Mesendoderm (in vitro differentiated cells): ENCODE measurements at regions not wholly inside any gene's neighbourhood (a gene's known extent, or its start where the extent isn't known, plus 50 kb on each side); places are given as distances from the start of the nearest gene placed in this dataset.

Source experiments
- DNase-seq: peaks from one replicate; pipeline ENCODE4 v3.0.0; 2013
- H2AK5ac ChIP-seq: 2 replicates; pipeline ENCODE4 v1.6.1; 2013; ENCODE audit warnings: low read length, inconsistent platforms
- H2BK120ac ChIP-seq: 2 replicates; pipeline ENCODE4 v1.6.1; 2013; ENCODE audit warnings: low read depth, mild to moderate bottlenecking, low read length, moderate library complexity, mixed read lengths
- H2BK15ac ChIP-seq: replicated peaks from 2 replicates; pipeline ENCODE4 v1.6.1; 2013; ENCODE audit warnings: low read depth, mild to moderate bottlenecking, moderate library complexity
- H2BK5ac ChIP-seq: 2 replicates; pipeline ENCODE4 v1.6.1; 2013; ENCODE audit warnings: low read length, inconsistent platforms
- H3K18ac ChIP-seq: 2 replicates; pipeline ENCODE4 v1.6.1; 2013; ENCODE audit warnings: mild to moderate bottlenecking, low read length, mixed read lengths
- H3K23ac ChIP-seq: one replicate; pipeline ENCODE4 v1.6.1; 2013; ENCODE audit warnings: low read length
- H3K27ac ChIP-seq: 2 replicates; pipeline ENCODE4 v1.5.1; 2013; ENCODE audit warnings: low read depth, mild to moderate bottlenecking, inconsistent platforms, low read length, moderate library complexity
- H3K27me3 ChIP-seq: 2 replicates; pipeline ENCODE4 v1.6.1; 2013; ENCODE audit warnings: low read length, control low read depth, mild to moderate bottlenecking, inconsistent platforms; ENCODE audit not compliant: insufficient read depth, poor library complexity
- H3K36me3 ChIP-seq: 2 replicates; pipeline ENCODE4 v1.6.1; 2013; ENCODE audit warnings: low read length, inconsistent platforms; ENCODE audit not compliant: control insufficient read depth, insufficient read depth
- H3K4ac ChIP-seq: one replicate; pipeline ENCODE4 v1.6.1; 2013; ENCODE audit warnings: low read depth, mild to moderate bottlenecking, low read length, moderate library complexity
- H3K4me1 ChIP-seq: 2 replicates; pipeline ENCODE4 v1.6.1; 2013; ENCODE audit warnings: low read depth, low read length, inconsistent platforms; ENCODE audit not compliant: control insufficient read depth
- H3K4me2 ChIP-seq: 2 replicates; pipeline ENCODE4 v1.6.1; 2013; ENCODE audit warnings: low read length
- H3K4me3 ChIP-seq: 2 replicates; pipeline ENCODE4 v1.5.1; 2013; ENCODE audit warnings: mild to moderate bottlenecking, low read length
- H3K56ac ChIP-seq: one replicate; pipeline ENCODE4 v1.6.1; 2013; ENCODE audit warnings: low read length
- H3K79me1 ChIP-seq: 2 replicates; pipeline ENCODE4 v1.6.1; 2013; ENCODE audit warnings: low read length, inconsistent platforms
- H3K79me2 ChIP-seq: 2 replicates; pipeline ENCODE4 v1.6.1; 2013; ENCODE audit warnings: mild to moderate bottlenecking, low read length; ENCODE audit not compliant: control insufficient read depth, insufficient read depth
- H3K9ac ChIP-seq: 2 replicates; pipeline ENCODE4 v1.6.1; 2013; ENCODE audit warnings: low read length, inconsistent platforms
- H4K5ac ChIP-seq: one replicate; pipeline ENCODE4 v1.6.1; 2013; ENCODE audit warnings: low read length
- H4K8ac ChIP-seq: one replicate; pipeline ENCODE4 v1.6.1; 2013; ENCODE audit warnings: low read depth, mild to moderate bottlenecking, control low read depth, low read length, moderate library complexity
- WGBS: extraction: QIAGEN DNeasy Blood & Tissue Kit; methylation state at CpG from one replicate; pipeline ENCODE4 v1.1.7; 2013; ENCODE audit warnings: low lambda C conversion rate, missing lambda C conversion rate; ENCODE audit not compliant: insufficient coverage; ENCODE audit errors: extremely low coverage; 5-methylcytosine and 5-hydroxymethylcytosine counted together

- H2AK5ac ChIP-seq = no peak overlapping the region
- no peaks in the 10 kb centered on the region for H3K79me1 ChIP-seq
- no peak overlapping the region for H3K18ac ChIP-seq
These were observed 124.7 kb downstream of the PALM2AKAP2 start for GRCh38 chr9:109904666-109905065.

GRCh38 chr9:109905472-109905871, 125.5 kb downstream of the PALM2AKAP2 start:
- Histone ChIP-seq H2BK120ac (no peak overlapping the region), H2BK15ac (no peak overlapping the region), H3K36me3 (no peaks in the 10 kb centered on the region), H3K56ac (no peak overlapping the region), H3K18ac (no peak overlapping the region), H3K27ac (no peak overlapping the region), H4K8ac (no peak overlapping the region), H3K4me2 (no peak overlapping the region), H3K4ac (no peak overlapping the region), H3K79me1 (no peaks in the 10 kb centered on the region), H3K9ac (no peak overlapping the region), H2AK5ac (no peak overlapping the region), H3K4me1 (peaks cover 2% of the 10 kb centered on the region), H4K5ac (no peak overlapping the region), H3K23ac (no peak overlapping the region), H3K79me2 (no peaks in the 10 kb centered on the region), H3K27me3 (no peaks in the 10 kb centered on the region), H2BK5ac (no peak overlapping the region), H3K4me3 (no peak overlapping the region)
- WGBS = no CpG with 5 or more reads among the region's 9 CpGs
- no peak for DNase-seq

More at GRCh38 chr9:109904666-109905065, 124.7 kb downstream of the PALM2AKAP2 start:
- no peak for DNase-seq
- Histone ChIP-seq H3K4ac (no peak overlapping the region), H2BK5ac (no peak overlapping the region), H4K5ac (no peak overlapping the region), H3K56ac (no peak overlapping the region), H3K23ac (no peak overlapping the region), H3K9ac (no peak overlapping the region), H3K4me2 (no peak overlapping the region), H3K4me3 (no peak overlapping the region), H3K36me3 (no peaks in the 10 kb centered on the region), H2BK15ac (no peak overlapping the region), H3K79me2 (no peaks in the 10 kb centered on the region), H2BK120ac (no peak overlapping the region), H3K27ac (no peak overlapping the region), H3K27me3 (no peaks in the 10 kb centered on the region), H3K4me1 (peaks cover 2% of the 10 kb centered on the region), H4K8ac (no peak overlapping the region)
- WGBS = no CpG with 5 or more reads among the region's 5 CpGs

GRCh38 chr9:109906766-109907382, 126.9 kb downstream of the PALM2AKAP2 start:
- no peak overlapping the region for H2AK5ac ChIP-seq
- H3K56ac ChIP-seq = no peak overlapping the region
- no peak overlapping the region for H2BK120ac ChIP-seq
- no peak for DNase-seq
- no peaks in the 10 kb centered on the region for H3K79me1 ChIP-seq
- no peaks in the 10 kb centered on the region for H3K36me3 ChIP-seq
- H4K8ac ChIP-seq = no peak overlapping the region
- H3K18ac ChIP-seq = no peak overlapping the region
- H2BK15ac ChIP-seq = no peak overlapping the region
- H3K4me3 ChIP-seq = no peak overlapping the region
- H3K4ac ChIP-seq = no peak overlapping the region
- no CpG with 5 or more reads among the region's 2 CpGs for WGBS
- H3K27ac ChIP-seq = no peak overlapping the region
- H4K5ac ChIP-seq = no peak overlapping the region
- no peak overlapping the region for H3K23ac ChIP-seq
- no peak overlapping the region for H2BK5ac ChIP-seq
- no peak overlapping the region for H3K4me2 ChIP-seq
- no peaks in the 10 kb centered on the region for H3K79me2 ChIP-seq
- no peak overlapping the region for H3K9ac ChIP-seq
- H3K27me3 ChIP-seq = no peaks in the 10 kb centered on the region
- H3K4me1 ChIP-seq = peaks cover 2% of the 10 kb centered on the region

- DNase-seq = no peak
These were observed 127.4 kb downstream of the PALM2AKAP2 start for GRCh38 chr9:109907400-109907799.

GRCh38 chr9:109907810-109908458, 127.9 kb downstream of the PALM2AKAP2 start:
- no peak for DNase-seq
- Histone ChIP-seq H3K4ac (no peak overlapping the region), H3K4me3 (no peak overlapping the region), H4K5ac (no peak overlapping the region), H3K4me1 (peaks cover 2% of the 10 kb centered on the region), H3K23ac (no peak overlapping the region), H2BK120ac (no peak overlapping the region), H3K27ac (no peak overlapping the region), H2AK5ac (no peak overlapping the region), H3K4me2 (no peak overlapping the region), H3K27me3 (no peaks in the 10 kb centered on the region), H2BK5ac (no peak overlapping the region), H3K36me3 (no peaks in the 10 kb centered on the region), H3K56ac (no peak overlapping the region), H3K79me1 (no peaks in the 10 kb centered on the region), H3K9ac (no peak overlapping the region), H2BK15ac (no peak overlapping the region), H3K79me2 (no peaks in the 10 kb centered on the region), H4K8ac (no peak overlapping the region), H3K18ac (no peak overlapping the region)
- WGBS = no CpG with 5 or more reads among the region's 4 CpGs

More at GRCh38 chr9:109907400-109907799, 127.4 kb downstream of the PALM2AKAP2 start:
- H3K4me3 ChIP-seq = no peak overlapping the region
- no peak overlapping the region for H3K9ac ChIP-seq
- no peak overlapping the region for H4K5ac ChIP-seq
- H3K18ac ChIP-seq = no peak overlapping the region
- H3K36me3 ChIP-seq = no peaks in the 10 kb centered on the region
- H3K4ac ChIP-seq = no peak overlapping the region
- H3K79me1 ChIP-seq = no peaks in the 10 kb centered on the region
- no CpG with 5 or more reads among the region's 5 CpGs for WGBS
- H2BK15ac ChIP-seq = no peak overlapping the region
- H3K27ac ChIP-seq = no peak overlapping the region
- H2BK5ac ChIP-seq = no peak overlapping the region
- H3K4me2 ChIP-seq = no peak overlapping the region
- no peak overlapping the region for H2AK5ac ChIP-seq
- no peak overlapping the region for H3K23ac ChIP-seq
- no peak overlapping the region for H3K56ac ChIP-seq
- H3K4me1 ChIP-seq = peaks cover 2% of the 10 kb centered on the region
- no peaks in the 10 kb centered on the region for H3K27me3 ChIP-seq
- H4K8ac ChIP-seq = no peak overlapping the region
- H3K79me2 ChIP-seq = no peaks in the 10 kb centered on the region
- H2BK120ac ChIP-seq = no peak overlapping the region
